ENCODE measurements at regions not wholly inside any gene's neighbourhood (a gene's known extent, or its start where the extent isn't known, plus 50 kb on each side); places are given as distances from the start of the nearest gene placed in this dataset.

DNA sequence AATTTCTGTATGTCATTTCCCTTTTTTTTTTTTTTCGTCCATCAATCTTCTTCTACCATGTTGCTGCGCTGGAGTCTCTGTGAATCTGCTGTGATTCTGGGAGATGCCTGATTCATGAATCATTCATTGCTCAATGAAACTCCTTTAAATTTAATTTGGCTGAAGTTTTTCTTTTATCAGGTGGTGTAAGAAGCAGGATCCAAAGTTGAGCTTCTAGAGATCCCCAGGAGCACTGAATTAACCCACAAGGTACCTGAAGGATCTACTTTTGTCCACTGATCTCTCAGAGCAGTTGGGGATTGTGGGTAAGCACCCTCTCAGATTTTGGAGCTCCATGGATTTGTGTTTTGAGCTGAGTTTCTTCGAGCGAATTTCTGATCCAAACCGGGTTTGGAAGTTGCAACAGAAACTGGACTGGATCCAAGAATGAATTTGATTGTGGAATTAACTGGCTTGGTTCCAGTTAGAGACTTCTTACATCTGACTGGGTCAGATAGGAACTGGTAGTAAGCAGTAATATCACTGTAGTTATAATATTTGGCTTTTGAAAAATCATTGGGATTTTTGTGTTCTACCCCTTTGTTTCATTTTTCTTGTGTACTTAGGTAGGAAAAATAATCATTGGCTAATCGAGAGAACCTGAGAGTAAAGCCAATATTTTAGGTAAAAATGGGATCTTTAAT lies 447.8 kb upstream of the TOM1L1 start:
- no peak for TF ChIP-seq HOMEZ (CRISPR knock-in tag; IDR thresholded peaks at IDR 0.05; ENCODE audit: low read depth)
- no peak for TF ChIP-seq MZF1 (CRISPR knock-in tag; IDR thresholded peaks at IDR 0.05; ENCODE audit: borderline replicate concordance)
- TF ChIP-seq KDM1A (CRISPR knock-in tag; IDR thresholded peaks at IDR 0.05): no peak
- TF ChIP-seq, protein P1, sequence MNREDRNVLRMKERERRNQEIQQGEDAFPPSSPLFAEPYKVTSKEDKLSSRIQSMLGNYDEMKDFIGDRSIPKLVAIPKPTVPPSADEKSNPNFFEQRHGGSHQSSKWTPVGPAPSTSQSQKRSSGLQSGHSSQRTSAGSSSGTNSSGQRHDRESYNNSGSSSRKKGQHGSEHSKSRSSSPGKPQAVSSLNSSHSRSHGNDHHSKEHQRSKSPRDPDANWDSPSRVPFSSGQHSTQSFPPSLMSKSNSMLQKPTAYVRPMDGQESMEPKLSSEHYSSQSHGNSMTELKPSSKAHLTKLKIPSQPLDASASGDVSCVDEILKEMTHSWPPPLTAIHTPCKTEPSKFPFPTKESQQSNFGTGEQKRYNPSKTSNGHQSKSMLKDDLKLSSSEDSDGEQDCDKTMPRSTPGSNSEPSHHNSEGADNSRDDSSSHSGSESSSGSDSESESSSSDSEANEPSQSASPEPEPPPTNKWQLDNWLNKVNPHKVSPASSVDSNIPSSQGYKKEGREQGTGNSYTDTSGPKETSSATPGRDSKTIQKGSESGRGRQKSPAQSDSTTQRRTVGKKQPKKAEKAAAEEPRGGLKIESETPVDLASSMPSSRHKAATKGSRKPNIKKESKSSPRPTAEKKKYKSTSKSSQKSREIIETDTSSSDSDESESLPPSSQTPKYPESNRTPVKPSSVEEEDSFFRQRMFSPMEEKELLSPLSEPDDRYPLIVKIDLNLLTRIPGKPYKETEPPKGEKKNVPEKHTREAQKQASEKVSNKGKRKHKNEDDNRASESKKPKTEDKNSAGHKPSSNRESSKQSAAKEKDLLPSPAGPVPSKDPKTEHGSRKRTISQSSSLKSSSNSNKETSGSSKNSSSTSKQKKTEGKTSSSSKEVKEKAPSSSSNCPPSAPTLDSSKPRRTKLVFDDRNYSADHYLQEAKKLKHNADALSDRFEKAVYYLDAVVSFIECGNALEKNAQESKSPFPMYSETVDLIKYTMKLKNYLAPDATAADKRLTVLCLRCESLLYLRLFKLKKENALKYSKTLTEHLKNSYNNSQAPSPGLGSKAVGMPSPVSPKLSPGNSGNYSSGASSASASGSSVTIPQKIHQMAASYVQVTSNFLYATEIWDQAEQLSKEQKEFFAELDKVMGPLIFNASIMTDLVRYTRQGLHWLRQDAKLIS (CRISPR knock-in tag; IDR thresholded peaks at IDR 0.05): no peak
- no peak for TF ChIP-seq CTCF (CRISPR knock-in tag; IDR thresholded peaks at IDR 0.05)
- TF ChIP-seq CBFB (CRISPR knock-in tag; IDR thresholded peaks at IDR 0.05): no peak
- no peak for TF ChIP-seq HBP1 (CRISPR knock-in tag; IDR thresholded peaks at IDR 0.05; ENCODE audit: low read depth)
- TF ChIP-seq JUND (CRISPR knock-in tag; IDR thresholded peaks at IDR 0.05): no peak
